ENCODE measurements at regions not wholly inside any gene's neighbourhood (a gene's known extent, or its start where the extent isn't known, plus 50 kb on each side); places are given as distances from the start of the nearest gene placed in this dataset.

GRCh38 chr14:62018606-62019005, 256.4 kb downstream of the SNAPC1 start:
- no peak for DNase-seq

- no peak for DNase-seq
These were observed 265.7 kb downstream of the SNAPC1 start for GRCh38 chr14:62027958-62028357.

GRCh38 chr14:62029569-62029924, 267.3 kb downstream of the SNAPC1 start:
- no peak for DNase-seq

- DNase-seq = no peak
These were observed 268.2 kb downstream of the SNAPC1 start for GRCh38 chr14:62030387-62030786.

- DNase-seq = no peak
These were observed 269.3 kb downstream of the SNAPC1 start for GRCh38 chr14:62031504-62031903.

GRCh38 chr14:62053188-62053587, 291.0 kb downstream of the SNAPC1 start:
- DNase-seq = no peak

GRCh38 chr14:62056789-62057188, 294.6 kb downstream of the SNAPC1 start:
- no peak for DNase-seq

- DNase-seq = no peak
These were observed 300.4 kb downstream of the SNAPC1 start for GRCh38 chr14:62062645-62063044.

- no peak for DNase-seq
These were observed 302.6 kb downstream of the SNAPC1 start for GRCh38 chr14:62064751-62065323.

- DNase-seq = no peak
These were observed 304.1 kb downstream of the SNAPC1 start for GRCh38 chr14:62066304-62066703.

- no peak for DNase-seq
These were observed 308.8 kb downstream of the SNAPC1 start for GRCh38 chr14:62071039-62071438.

GRCh38 chr14:62076368-62076767, 314.1 kb downstream of the SNAPC1 start:
- no peak for DNase-seq

- no peak for DNase-seq
These were observed 314.8 kb downstream of the SNAPC1 start for GRCh38 chr14:62076825-62077605.

GRCh38 chr14:62077676-62078261, 315.5 kb downstream of the SNAPC1 start:
- no peak for DNase-seq

GRCh38 chr14:62079038-62079437, 316.8 kb downstream of the SNAPC1 start:
- DNase-seq = no peak

GRCh38 chr14:62081012-62081612, 318.9 kb downstream of the SNAPC1 start:
- DNase-seq = no peak

- no peak for DNase-seq
These were observed 319.7 kb downstream of the SNAPC1 start for GRCh38 chr14:62081951-62082350.

GRCh38 chr14:62082779-62083178, 320.6 kb downstream of the SNAPC1 start:
- DNase-seq = no peak

- DNase-seq = no peak
These were observed 321.8 kb downstream of the SNAPC1 start for GRCh38 chr14:62084020-62084419.

- no peak for DNase-seq
These were observed 325.0 kb downstream of the SNAPC1 start for GRCh38 chr14:62087191-62087590.

GRCh38 chr14:62093736-62094135, 331.5 kb downstream of the SNAPC1 start:
- DNase-seq = no peak

GRCh38 chr14:62097072-62097471, 334.9 kb downstream of the SNAPC1 start:
- DNase-seq = no peak

- DNase-seq = no peak
These were observed 335.6 kb downstream of the SNAPC1 start for GRCh38 chr14:62097824-62098223.

- DNase-seq = no peak
These were observed 336.1 kb downstream of the SNAPC1 start for GRCh38 chr14:62098357-62098756.
